CD8-positive, alpha-beta memory T cell (primary cell): ENCODE measurements at regions not wholly inside any gene's neighbourhood (a gene's known extent, or its start where the extent isn't known, plus 50 kb on each side); places are given as distances from the start of the nearest gene placed in this dataset.

ENCODE experiments used
- CTCF ChIA-PET: fragments of 350-600 bp; sonication (Branson Sonifier 250); formaldehyde crosslinking; loops from one replicate; lab custom pipeline; 2021; ENCODE audit warnings: antibody characterized with exemption; lab: Charles Lee
- POLR2A ChIA-PET: fragments of 350-600 bp; sonication (Branson Sonifier 250); formaldehyde crosslinking; loops from one replicate; lab custom pipeline; 2021; ENCODE audit warnings: antibody characterized with exemption; lab: Charles Lee
- DNase-seq, 5 donors: peaks; one replicate each; pipeline versions ENCODE4 v3.0.0 to v3.0.0-alpha.2; 2020 to 2022; ENCODE audit warnings: mixed read lengths in 1 of 5
- H3K27ac ChIP-seq: one replicate; pipeline ENCODE4 v1.7.0; 2013; ENCODE audit warnings: low read depth, mild to moderate bottlenecking, low read length, moderate library complexity
- H3K27me3 ChIP-seq: 2 replicates; pipeline ENCODE4 v1.7.0; 2013; ENCODE audit warnings: low read length, mild to moderate bottlenecking; ENCODE audit not compliant: insufficient read depth, poor library complexity, severe bottlenecking
- H3K36me3 ChIP-seq: 2 replicates; pipeline ENCODE4 v1.7.0; 2013; ENCODE audit warnings: mild to moderate bottlenecking, low read length, moderate library complexity; ENCODE audit not compliant: insufficient read depth
- H3K4me1 ChIP-seq: 2 replicates; pipeline ENCODE4 v1.7.0; 2013; ENCODE audit warnings: mild to moderate bottlenecking, low read length, moderate library complexity; ENCODE audit not compliant: insufficient read depth
- H3K4me3 ChIP-seq: 2 replicates; pipeline ENCODE4 v1.7.0; 2013; ENCODE audit warnings: mild to moderate bottlenecking, low read length
- H3K9me3 ChIP-seq: 2 replicates; pipeline ENCODE4 v1.7.0; 2013; ENCODE audit warnings: mild to moderate bottlenecking, low read length
- H3K27ac Mint-ChIP-seq, 8 donors: one replicate each; pipeline ENCODE4 v1.8.0; 2020 to 2021; ENCODE audit warnings: mixed read lengths in 8 of 8, mild to moderate bottlenecking in 6 of 8, inconsistent platforms in 3 of 8, moderate library complexity in 3 of 8
- H3K27me3 Mint-ChIP-seq, 2 donors: one replicate each; pipeline ENCODE4 v1.8.0; 2020 to 2021; ENCODE audit warnings: mixed read lengths in 2 of 2, mild to moderate bottlenecking in 1 of 2, moderate library complexity in 1 of 2
- H3K36me3 Mint-ChIP-seq, 3 donors: one replicate each; pipeline ENCODE4 v1.8.0; 2020 to 2021; ENCODE audit warnings: mixed read lengths in 3 of 3, inconsistent platforms in 1 of 3, mild to moderate bottlenecking in 1 of 3
- H3K4me1 Mint-ChIP-seq, 3 donors: one replicate each; pipeline ENCODE4 v1.8.0; 2020 to 2021; ENCODE audit warnings: mixed read lengths in 3 of 3, inconsistent platforms in 1 of 3, mild to moderate bottlenecking in 1 of 3
- H3K4me3 Mint-ChIP-seq, 7 donors: one replicate each; pipeline ENCODE4 v1.8.0; 2020 to 2021; ENCODE audit warnings: mixed read lengths in 7 of 7, mild to moderate bottlenecking in 6 of 7, moderate library complexity in 4 of 7, inconsistent platforms in 2 of 7
- H3K9me3 Mint-ChIP-seq, 5 donors: one replicate each; pipeline ENCODE4 v1.8.0; 2020 to 2022; ENCODE audit warnings: mixed read lengths in 5 of 5, mild to moderate bottlenecking in 3 of 5, moderate library complexity in 2 of 5, inconsistent platforms in 1 of 5

- no peaks in the 10 kb centered on the region for H3K27me3 Mint-ChIP-seq
- no peaks in the 10 kb centered on the region for H3K9me3 ChIP-seq
- H3K4me3 ChIP-seq = no peak overlapping the region
- ChIA-PET POLR2A (no interaction called here), CTCF (no interaction called here)
- H3K4me1 ChIP-seq = no peaks in the 10 kb centered on the region
- H3K4me1 Mint-ChIP-seq = no peaks in the 10 kb centered on the region
- no peaks in the 10 kb centered on the region for H3K27me3 ChIP-seq
- H3K4me3 Mint-ChIP-seq = no peak overlapping the region
- H3K27ac ChIP-seq = no peak overlapping the region
- DNase-seq = no peak
- H3K27ac Mint-ChIP-seq = no peak overlapping the region
- H3K36me3 Mint-ChIP-seq = no peaks in the 10 kb centered on the region
- no peaks in the 10 kb centered on the region for H3K36me3 ChIP-seq
- peaks cover 0 to 3% (median 0%) of the 10 kb centered on the region in 5 donors for H3K9me3 Mint-ChIP-seq
These were observed 379.3 kb downstream of the BCL11A start for GRCh38 chr2:60174146-60174545.

GRCh38 chr2:60172801-60173200 lies 380.7 kb downstream of the BCL11A start:
- H3K27me3 ChIP-seq = no peaks in the 10 kb centered on the region
- Mint-ChIP-seq H3K4me3 (no peak overlapping the region), H3K27me3 (no peaks in the 10 kb centered on the region), H3K27ac (no peak overlapping the region), H3K4me1 (no peaks in the 10 kb centered on the region), H3K36me3 (no peaks in the 10 kb centered on the region), H3K9me3 (peaks cover 0 to 3% (median 0%) of the 10 kb centered on the region in 5 donors)
- H3K4me3 ChIP-seq = no peak overlapping the region
- no peak for DNase-seq
- no peaks in the 10 kb centered on the region for H3K36me3 ChIP-seq
- no peak overlapping the region for H3K27ac ChIP-seq
- ChIA-PET CTCF (no interaction called here), POLR2A (no interaction called here)
- H3K4me1 ChIP-seq = no peaks in the 10 kb centered on the region
- H3K9me3 ChIP-seq = no peaks in the 10 kb centered on the region

GRCh38 chr2:60170272-60170671 lies 383.2 kb downstream of the BCL11A start:
- Mint-ChIP-seq H3K9me3 (peaks cover 0 to 3% (median 0%) of the 10 kb centered on the region in 5 donors), H3K4me3 (no peak overlapping the region), H3K27me3 (no peaks in the 10 kb centered on the region), H3K27ac (no peak overlapping the region), H3K36me3 (no peaks in the 10 kb centered on the region), H3K4me1 (no peaks in the 10 kb centered on the region)
- H3K27ac ChIP-seq = no peak overlapping the region
- no peaks in the 10 kb centered on the region for H3K27me3 ChIP-seq
- ChIA-PET POLR2A (no interaction called here), CTCF (no interaction called here)
- H3K9me3 ChIP-seq = no peaks in the 10 kb centered on the region
- no peaks in the 10 kb centered on the region for H3K4me1 ChIP-seq
- H3K4me3 ChIP-seq = no peak overlapping the region
- no peaks in the 10 kb centered on the region for H3K36me3 ChIP-seq
- DNase-seq = no peak

- no peak for DNase-seq
- Mint-ChIP-seq H3K4me1 (no peaks in the 10 kb centered on the region), H3K9me3 (peaks cover 0 to 3% (median 0%) of the 10 kb centered on the region in 5 donors), H3K4me3 (no peak overlapping the region), H3K36me3 (no peaks in the 10 kb centered on the region), H3K27ac (no peak overlapping the region), H3K27me3 (peaks cover 0 to 4% of the 10 kb centered on the region in 2 donors)
- CTCF ChIA-PET = no interaction called here
- no peak overlapping the region for H3K4me3 ChIP-seq
- H3K36me3 ChIP-seq = no peaks in the 10 kb centered on the region
- H3K9me3 ChIP-seq = no peaks in the 10 kb centered on the region
- POLR2A ChIA-PET = no interaction called here
- H3K4me1 ChIP-seq = no peaks in the 10 kb centered on the region
- no peak overlapping the region for H3K27ac ChIP-seq
- H3K27me3 ChIP-seq = no peaks in the 10 kb centered on the region
These were observed 385.2 kb downstream of the BCL11A start for GRCh38 chr2:60168247-60168646.

- Mint-ChIP-seq H3K4me1 (no peaks in the 10 kb centered on the region), H3K36me3 (no peaks in the 10 kb centered on the region), H3K4me3 (no peak overlapping the region), H3K27ac (no peak overlapping the region), H3K9me3 (peaks cover 0 to 3% (median 0%) of the 10 kb centered on the region in 5 donors), H3K27me3 (peaks cover 0 to 4% of the 10 kb centered on the region in 2 donors)
- Histone ChIP-seq H3K27ac (no peak overlapping the region), H3K9me3 (no peaks in the 10 kb centered on the region), H3K4me3 (no peak overlapping the region), H3K36me3 (no peaks in the 10 kb centered on the region), H3K4me1 (no peaks in the 10 kb centered on the region), H3K27me3 (no peaks in the 10 kb centered on the region)
- no peak for DNase-seq
- POLR2A ChIA-PET = no interaction called here
- CTCF ChIA-PET = no interaction called here
These were observed 386.4 kb downstream of the BCL11A start for GRCh38 chr2:60167089-60167488.

- Histone ChIP-seq H3K36me3 (no peaks in the 10 kb centered on the region), H3K9me3 (no peaks in the 10 kb centered on the region), H3K4me3 (no peak overlapping the region), H3K4me1 (no peaks in the 10 kb centered on the region), H3K27ac (no peak overlapping the region), H3K27me3 (no peaks in the 10 kb centered on the region)
- no peak overlapping the region for H3K27ac Mint-ChIP-seq
- H3K27me3 Mint-ChIP-seq = peaks cover 0 to 4% of the 10 kb centered on the region in 2 donors
- no peaks in the 10 kb centered on the region for H3K9me3 Mint-ChIP-seq
- no peak for DNase-seq
- ChIA-PET POLR2A (no interaction called here), CTCF (no interaction called here)
- H3K4me1 Mint-ChIP-seq = no peaks in the 10 kb centered on the region
- no peak overlapping the region for H3K4me3 Mint-ChIP-seq
- no peaks in the 10 kb centered on the region for H3K36me3 Mint-ChIP-seq
These were observed 389.8 kb downstream of the BCL11A start for GRCh38 chr2:60163691-60164090.

- H3K36me3 Mint-ChIP-seq = no peaks in the 10 kb centered on the region
- no peaks in the 10 kb centered on the region for H3K9me3 ChIP-seq
- CTCF ChIA-PET = no interaction called here
- H3K9me3 Mint-ChIP-seq = no peaks in the 10 kb centered on the region
- H3K4me1 Mint-ChIP-seq = no peaks in the 10 kb centered on the region
- H3K4me3 ChIP-seq = no peak overlapping the region
- no peak overlapping the region for H3K4me3 Mint-ChIP-seq
- no peaks in the 10 kb centered on the region for H3K27me3 ChIP-seq
- POLR2A ChIA-PET = no interaction called here
- no peak for DNase-seq
- H3K4me1 ChIP-seq = no peaks in the 10 kb centered on the region
- H3K27ac ChIP-seq = no peak overlapping the region
- H3K27me3 Mint-ChIP-seq = peaks cover 0 to 7% of the 10 kb centered on the region in 2 donors
- H3K27ac Mint-ChIP-seq = no peak overlapping the region
- no peaks in the 10 kb centered on the region for H3K36me3 ChIP-seq
These were observed 393.9 kb downstream of the BCL11A start for GRCh38 chr2:60159519-60159918.

- CTCF ChIA-PET = no interaction called here
- no peaks in the 10 kb centered on the region for H3K9me3 Mint-ChIP-seq
These were observed 395.2 kb downstream of the BCL11A start for GRCh38 chr2:60158262-60158661.

GRCh38 chr2:60157283-60157682 lies 396.2 kb downstream of the BCL11A start:
- no peaks in the 10 kb centered on the region for H3K9me3 Mint-ChIP-seq
- Histone ChIP-seq H3K27me3 (no peaks in the 10 kb centered on the region), H3K4me3 (no peak overlapping the region), H3K36me3 (no peaks in the 10 kb centered on the region), H3K27ac (no peak overlapping the region), H3K4me1 (no peaks in the 10 kb centered on the region), H3K9me3 (no peaks in the 10 kb centered on the region)
- no peak overlapping the region for H3K4me3 Mint-ChIP-seq
- ChIA-PET CTCF (no interaction called here), POLR2A (no interaction called here)
- H3K36me3 Mint-ChIP-seq = no peaks in the 10 kb centered on the region
- no peaks in the 10 kb centered on the region for H3K4me1 Mint-ChIP-seq
- no peak for DNase-seq
- peaks cover 0 to 3% of the 10 kb centered on the region in 2 donors for H3K27me3 Mint-ChIP-seq
- no peak overlapping the region for H3K27ac Mint-ChIP-seq

More at GRCh38 chr2:60158262-60158661, 395.2 kb downstream of the BCL11A start:
- Mint-ChIP-seq H3K36me3 (no peaks in the 10 kb centered on the region), H3K27ac (no peak overlapping the region), H3K27me3 (peaks cover 0 to 3% of the 10 kb centered on the region in 2 donors), H3K4me1 (no peaks in the 10 kb centered on the region), H3K4me3 (no peak overlapping the region)
- Histone ChIP-seq H3K36me3 (no peaks in the 10 kb centered on the region), H3K27ac (no peak overlapping the region), H3K4me3 (no peak overlapping the region), H3K9me3 (no peaks in the 10 kb centered on the region), H3K4me1 (no peaks in the 10 kb centered on the region), H3K27me3 (no peaks in the 10 kb centered on the region)
- no peak for DNase-seq
- POLR2A ChIA-PET = no interaction called here
